Mesendoderm (in vitro differentiated cells): ENCODE measurements at regions not wholly inside any gene's neighbourhood (a gene's known extent, or its start where the extent isn't known, plus 50 kb on each side); places are given as distances from the start of the nearest gene placed in this dataset.

Experiments
- DNase-seq: peaks from one replicate; pipeline ENCODE4 v3.0.0; 2013
- H2AK5ac ChIP-seq: 2 replicates; pipeline ENCODE4 v1.6.1; 2013; ENCODE audit warnings: low read length, inconsistent platforms
- H2BK120ac ChIP-seq: 2 replicates; pipeline ENCODE4 v1.6.1; 2013; ENCODE audit warnings: low read depth, mild to moderate bottlenecking, low read length, moderate library complexity, mixed read lengths
- H2BK15ac ChIP-seq: replicated peaks from 2 replicates; pipeline ENCODE4 v1.6.1; 2013; ENCODE audit warnings: low read depth, mild to moderate bottlenecking, moderate library complexity
- H2BK5ac ChIP-seq: 2 replicates; pipeline ENCODE4 v1.6.1; 2013; ENCODE audit warnings: low read length, inconsistent platforms
- H3K18ac ChIP-seq: 2 replicates; pipeline ENCODE4 v1.6.1; 2013; ENCODE audit warnings: mild to moderate bottlenecking, low read length, mixed read lengths
- H3K23ac ChIP-seq: one replicate; pipeline ENCODE4 v1.6.1; 2013; ENCODE audit warnings: low read length
- H3K27ac ChIP-seq: 2 replicates; pipeline ENCODE4 v1.5.1; 2013; ENCODE audit warnings: low read depth, mild to moderate bottlenecking, inconsistent platforms, low read length, moderate library complexity
- H3K27me3 ChIP-seq: 2 replicates; pipeline ENCODE4 v1.6.1; 2013; ENCODE audit warnings: low read length, control low read depth, mild to moderate bottlenecking, inconsistent platforms; ENCODE audit not compliant: insufficient read depth, poor library complexity
- H3K36me3 ChIP-seq: 2 replicates; pipeline ENCODE4 v1.6.1; 2013; ENCODE audit warnings: low read length, inconsistent platforms; ENCODE audit not compliant: control insufficient read depth, insufficient read depth
- H3K4ac ChIP-seq: one replicate; pipeline ENCODE4 v1.6.1; 2013; ENCODE audit warnings: low read depth, mild to moderate bottlenecking, low read length, moderate library complexity
- H3K4me1 ChIP-seq: 2 replicates; pipeline ENCODE4 v1.6.1; 2013; ENCODE audit warnings: low read depth, low read length, inconsistent platforms; ENCODE audit not compliant: control insufficient read depth
- H3K4me2 ChIP-seq: 2 replicates; pipeline ENCODE4 v1.6.1; 2013; ENCODE audit warnings: low read length
- H3K4me3 ChIP-seq: 2 replicates; pipeline ENCODE4 v1.5.1; 2013; ENCODE audit warnings: mild to moderate bottlenecking, low read length
- H3K56ac ChIP-seq: one replicate; pipeline ENCODE4 v1.6.1; 2013; ENCODE audit warnings: low read length
- H3K79me1 ChIP-seq: 2 replicates; pipeline ENCODE4 v1.6.1; 2013; ENCODE audit warnings: low read length, inconsistent platforms
- H3K79me2 ChIP-seq: 2 replicates; pipeline ENCODE4 v1.6.1; 2013; ENCODE audit warnings: mild to moderate bottlenecking, low read length; ENCODE audit not compliant: control insufficient read depth, insufficient read depth
- H3K9ac ChIP-seq: 2 replicates; pipeline ENCODE4 v1.6.1; 2013; ENCODE audit warnings: low read length, inconsistent platforms
- H4K5ac ChIP-seq: one replicate; pipeline ENCODE4 v1.6.1; 2013; ENCODE audit warnings: low read length
- H4K8ac ChIP-seq: one replicate; pipeline ENCODE4 v1.6.1; 2013; ENCODE audit warnings: low read depth, mild to moderate bottlenecking, control low read depth, low read length, moderate library complexity
- WGBS: extraction: QIAGEN DNeasy Blood & Tissue Kit; methylation state at CpG from one replicate; pipeline ENCODE4 v1.1.7; 2013; ENCODE audit warnings: low lambda C conversion rate, missing lambda C conversion rate; ENCODE audit not compliant: insufficient coverage; ENCODE audit errors: extremely low coverage; 5-methylcytosine and 5-hydroxymethylcytosine counted together

DNA sequence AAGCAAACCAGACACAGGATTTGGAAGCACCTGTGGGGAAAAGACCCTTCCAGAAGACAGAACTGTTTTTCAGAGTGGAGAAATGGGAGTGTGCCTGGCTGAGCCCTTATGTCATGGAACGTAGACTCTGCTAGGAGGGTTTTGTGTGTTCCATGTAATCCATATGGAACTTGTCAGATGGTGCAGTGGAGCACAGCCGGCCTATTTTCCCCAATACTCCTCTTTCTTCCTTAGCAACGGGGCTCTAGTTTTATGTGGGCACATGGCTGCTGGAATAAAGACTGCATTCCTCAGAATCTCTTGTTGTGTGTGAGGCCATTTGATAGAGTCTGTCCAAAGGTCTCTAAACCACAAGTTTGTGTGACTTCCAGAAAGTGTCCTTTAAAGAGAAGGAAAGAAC is 284.0 kb downstream of the DRD1 start:
- Histone ChIP-seq H2BK5ac (no peak overlapping the region), H3K79me1 (no peaks in the 10 kb centered on the region), H3K79me2 (no peaks in the 10 kb centered on the region), H3K56ac (no peak overlapping the region), H2AK5ac (no peak overlapping the region), H3K36me3 (no peaks in the 10 kb centered on the region), H3K4ac (no peak overlapping the region), H3K9ac (no peak overlapping the region), H3K4me2 (no peak overlapping the region), H2BK120ac (no peak overlapping the region), H3K23ac (no peak overlapping the region), H3K27ac (no peak overlapping the region), H4K8ac (no peak overlapping the region), H4K5ac (no peak overlapping the region), H3K4me3 (no peak overlapping the region), H3K18ac (no peak overlapping the region), H3K4me1 (no peaks in the 10 kb centered on the region), H3K27me3 (no peaks in the 10 kb centered on the region), H2BK15ac (no peak overlapping the region)
- WGBS = no CpG with 5 or more reads among the region's 3 CpGs
- no peak for DNase-seq

- Histone ChIP-seq H3K4me3 (no peak overlapping the region), H3K23ac (no peak overlapping the region), H3K79me1 (no peaks in the 10 kb centered on the region), H3K4me1 (no peaks in the 10 kb centered on the region), H3K9ac (no peak overlapping the region), H2BK120ac (no peak overlapping the region), H3K18ac (no peak overlapping the region), H3K4me2 (no peak overlapping the region), H2BK15ac (no peak overlapping the region), H3K56ac (no peak overlapping the region), H3K27ac (no peak overlapping the region), H4K8ac (no peak overlapping the region), H3K27me3 (no peaks in the 10 kb centered on the region), H4K5ac (no peak overlapping the region), H3K79me2 (no peaks in the 10 kb centered on the region), H2AK5ac (no peak overlapping the region), H3K36me3 (no peaks in the 10 kb centered on the region), H2BK5ac (no peak overlapping the region), H3K4ac (no peak overlapping the region)
- DNase-seq = no peak
- no CpG with 5 or more reads among the region's 8 CpGs for WGBS
These were observed 295.3 kb downstream of the DRD1 start for GRCh38 chr5:175148636-175149172.

- H3K4me1 ChIP-seq = no peaks in the 10 kb centered on the region
- H2BK5ac ChIP-seq = no peak overlapping the region
- H3K4ac ChIP-seq = no peak overlapping the region
- H3K27ac ChIP-seq = no peak overlapping the region
- H3K4me3 ChIP-seq = no peak overlapping the region
- no peak overlapping the region for H3K18ac ChIP-seq
- no peaks in the 10 kb centered on the region for H3K27me3 ChIP-seq
- H4K8ac ChIP-seq = no peak overlapping the region
- no peak overlapping the region for H2BK15ac ChIP-seq
- H3K36me3 ChIP-seq = no peaks in the 10 kb centered on the region
- no CpG with 5 or more reads among the region's 5 CpGs for WGBS
- H4K5ac ChIP-seq = no peak overlapping the region
- H3K79me2 ChIP-seq = no peaks in the 10 kb centered on the region
- peak; percentile 21 for DNase-seq
- H3K56ac ChIP-seq = no peak overlapping the region
- no peak overlapping the region for H3K4me2 ChIP-seq
- H3K23ac ChIP-seq = no peak overlapping the region
- no peaks in the 10 kb centered on the region for H3K79me1 ChIP-seq
- no peak overlapping the region for H3K9ac ChIP-seq
- no peak overlapping the region for H2AK5ac ChIP-seq
- no peak overlapping the region for H2BK120ac ChIP-seq
These were observed 297.2 kb downstream of the DRD1 start for GRCh38 chr5:175146733-175147132.

DNA sequence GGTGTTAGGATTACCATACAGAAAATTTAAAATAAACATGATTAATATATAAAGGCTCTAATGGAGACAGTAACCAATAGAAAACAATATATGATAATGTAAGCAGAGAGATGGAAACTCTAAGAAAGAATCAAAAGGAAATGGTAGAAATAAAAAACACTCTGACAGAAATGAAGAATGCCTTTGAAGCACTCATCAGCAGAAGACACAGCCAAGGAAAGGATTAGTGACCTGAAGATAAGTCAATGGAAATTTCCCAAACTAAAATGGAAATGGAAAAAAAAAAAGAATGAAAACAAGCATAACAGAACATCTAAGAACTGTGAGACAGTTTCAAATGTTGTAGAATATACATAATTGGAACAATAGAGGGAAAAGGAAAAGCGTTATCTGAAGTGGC is 302.6 kb downstream of the DRD1 start:
- no peak overlapping the region for H4K5ac ChIP-seq
- no peak overlapping the region for H2AK5ac ChIP-seq
- no peak overlapping the region for H3K18ac ChIP-seq
- no peak overlapping the region for H3K4me3 ChIP-seq
- H3K4me1 ChIP-seq = no peaks in the 10 kb centered on the region
- H3K79me2 ChIP-seq = no peaks in the 10 kb centered on the region
- no peak overlapping the region for H3K23ac ChIP-seq
- no peak for DNase-seq
- no peak overlapping the region for H3K9ac ChIP-seq
- no peak overlapping the region for H2BK120ac ChIP-seq
- H3K36me3 ChIP-seq = no peaks in the 10 kb centered on the region
- no peak overlapping the region for H3K4ac ChIP-seq
- no peak overlapping the region for H2BK15ac ChIP-seq
- H4K8ac ChIP-seq = no peak overlapping the region
- H3K56ac ChIP-seq = no peak overlapping the region
- no peaks in the 10 kb centered on the region for H3K79me1 ChIP-seq
- H3K27ac ChIP-seq = no peak overlapping the region
- no CpG with 5 or more reads among the region's 1 CpG for WGBS
- H3K4me2 ChIP-seq = no peak overlapping the region
- no peak overlapping the region for H2BK5ac ChIP-seq
- no peaks in the 10 kb centered on the region for H3K27me3 ChIP-seq

DNA sequence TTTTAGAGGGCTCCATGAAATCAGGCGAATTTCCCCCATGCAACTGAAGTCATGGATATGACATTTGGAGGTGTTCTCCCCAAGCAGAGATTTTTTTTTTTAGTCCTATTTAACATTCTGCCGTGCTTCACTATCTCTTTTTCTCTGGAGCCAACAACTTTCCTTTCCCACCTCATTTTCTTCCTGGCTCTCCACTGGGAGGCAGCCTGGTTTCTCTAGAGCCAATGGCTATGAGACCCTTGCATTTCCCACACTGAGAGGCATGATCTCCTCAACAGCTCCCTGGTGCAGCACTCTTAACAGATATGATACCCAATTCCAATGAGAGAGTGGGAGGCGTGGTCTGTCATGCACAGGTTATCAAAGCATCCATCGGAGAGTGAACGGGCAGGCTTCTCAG is 310.8 kb downstream of the DRD1 start:
- WGBS = no CpG with 5 or more reads among the region's 5 CpGs
- Histone ChIP-seq H2BK120ac (no peak overlapping the region), H4K5ac (no peak overlapping the region), H3K18ac (no peak overlapping the region), H3K9ac (no peak overlapping the region), H3K27ac (no peak overlapping the region), H3K79me2 (no peaks in the 10 kb centered on the region), H3K36me3 (no peaks in the 10 kb centered on the region), H3K4ac (no peak overlapping the region), H3K4me3 (no peak overlapping the region), H2BK5ac (no peak overlapping the region), H3K23ac (no peak overlapping the region), H2BK15ac (no peak overlapping the region), H3K27me3 (no peaks in the 10 kb centered on the region), H3K4me1 (peaks cover 4% of the 10 kb centered on the region), H4K8ac (no peak overlapping the region), H3K56ac (no peak overlapping the region), H2AK5ac (no peak overlapping the region), H3K79me1 (no peaks in the 10 kb centered on the region), H3K4me2 (no peak overlapping the region)
- DNase-seq = peak; percentile 52

- Histone ChIP-seq H2AK5ac (no peak overlapping the region), H3K9ac (no peak overlapping the region), H2BK120ac (no peak overlapping the region), H3K4me2 (no peak overlapping the region), H3K23ac (no peak overlapping the region), H4K8ac (peak overlapping the region; percentile 65), H3K18ac (peak overlapping the region; percentile 47), H3K4ac (no peak overlapping the region), H3K56ac (peak overlapping the region; percentile 10), H3K36me3 (no peaks in the 10 kb centered on the region), H2BK15ac (no peak overlapping the region), H3K27me3 (no peaks in the 10 kb centered on the region), H2BK5ac (no peak overlapping the region), H4K5ac (no peak overlapping the region), H3K79me2 (no peaks in the 10 kb centered on the region), H3K27ac (peak overlapping the region; percentile 87), H3K4me1 (peaks cover 4% of the 10 kb centered on the region), H3K4me3 (no peak overlapping the region), H3K79me1 (no peaks in the 10 kb centered on the region)
- DNase-seq = peak; percentile 74
- WGBS = no CpG with 5 or more reads among the region's 8 CpGs
These were observed 312.6 kb downstream of the DRD1 start for GRCh38 chr5:175131432-175131831.
